ENCODE measurements at regions not wholly inside any gene's neighbourhood (a gene's known extent, or its start where the extent isn't known, plus 50 kb on each side); places are given as distances from the start of the nearest gene placed in this dataset.

GRCh38 chr13:69418319-69418718, 689.3 kb upstream of the ATXN8OS start:
- no peak for DNase-seq (ENCODE audit: low spot score in 2 of 2)
- Histone ChIP-seq H3K4me3 (no peak overlapping the region), H3K27ac (no peak overlapping the region), H3K27me3 (no peaks in the 10 kb centered on the region), H3K9me3 (peaks cover 0 to 6% (median 0%) of the 10 kb centered on the region in 4 donors), H3K36me3 (no peaks in the 10 kb centered on the region), H3K4me1 (no peaks in the 10 kb centered on the region)
- no peak for TF ChIP-seq CTCF (IDR thresholded peaks at IDR 0.05)
- TF ChIP-seq POLR2A (IDR thresholded peaks at IDR 0.05): no peak
- TF ChIP-seq EP300 (IDR thresholded peaks at IDR 0.05): no peak

GRCh38 chr13:69410761-69411160, 696.9 kb upstream of the ATXN8OS start:
- no peak overlapping the region for H3K4me3 ChIP-seq
- TF ChIP-seq POLR2A (IDR thresholded peaks at IDR 0.05): no peak
- TF ChIP-seq EP300 (IDR thresholded peaks at IDR 0.05): no peak
- TF ChIP-seq CTCF (IDR thresholded peaks at IDR 0.05): no peak
- no peaks in the 10 kb centered on the region for H3K36me3 ChIP-seq
- no peak overlapping the region for H3K27ac ChIP-seq
- 89 to 92% methylated on average over 1 of the region's 1 CpG for WGBS, 2 donors
- no peaks in the 10 kb centered on the region for H3K4me1 ChIP-seq
- H3K27me3 ChIP-seq: no peaks in the 10 kb centered on the region
- no peaks in the 10 kb centered on the region for H3K9me3 ChIP-seq
- no peak for DNase-seq (ENCODE audit: low spot score in 2 of 2)

- WGBS, 2 donors: 57 to 68% methylated on average over 2 of the region's 2 CpGs
- Histone ChIP-seq H3K36me3 (no peaks in the 10 kb centered on the region), H3K27me3 (no peaks in the 10 kb centered on the region), H3K4me1 (no peaks in the 10 kb centered on the region), H3K4me3 (no peak overlapping the region), H3K27ac (no peak overlapping the region), H3K9me3 (no peaks in the 10 kb centered on the region)
- no peak for TF ChIP-seq POLR2A (IDR thresholded peaks at IDR 0.05)
- no peak for TF ChIP-seq CTCF (IDR thresholded peaks at IDR 0.05)
- no peak for TF ChIP-seq EP300 (IDR thresholded peaks at IDR 0.05)
- DNase-seq (ENCODE audit: low spot score in 2 of 2): no peak
Measured at GRCh38 chr13:69391756-69392155, 715.9 kb upstream of the ATXN8OS start.

GRCh38 chr13:69389899-69390298, 717.7 kb upstream of the ATXN8OS start:
- no peak for TF ChIP-seq CTCF (IDR thresholded peaks at IDR 0.05)
- no peak for TF ChIP-seq POLR2A (IDR thresholded peaks at IDR 0.05)
- TF ChIP-seq EP300 (IDR thresholded peaks at IDR 0.05): no peak
- Histone ChIP-seq H3K9me3 (no peaks in the 10 kb centered on the region), H3K36me3 (no peaks in the 10 kb centered on the region), H3K27ac (no peak overlapping the region), H3K4me1 (no peaks in the 10 kb centered on the region), H3K4me3 (no peak overlapping the region), H3K27me3 (no peaks in the 10 kb centered on the region)
- DNase-seq (ENCODE audit: low spot score in 2 of 2): no peak
- 62 to 63% methylated on average over 4 of the region's 4 CpGs for WGBS, 2 donors

GRCh38 chr13:69373747-69374425, 733.7 kb upstream of the ATXN8OS start:
- H3K36me3 ChIP-seq: no peaks in the 10 kb centered on the region
- no peaks in the 10 kb centered on the region for H3K27me3 ChIP-seq
- DNase-seq (ENCODE audit: low spot score in 2 of 2): no peak
- H3K4me3 ChIP-seq: no peak overlapping the region
- no peaks in the 10 kb centered on the region for H3K4me1 ChIP-seq
- TF ChIP-seq CTCF (IDR thresholded peaks at IDR 0.05) (no peak), EP300 (IDR thresholded peaks at IDR 0.05) (no peak), POLR2A (IDR thresholded peaks at IDR 0.05) (no peak)
- peaks cover 0 to 6% (median 0%) of the 10 kb centered on the region in 4 donors for H3K9me3 ChIP-seq
- H3K27ac ChIP-seq: no peak overlapping the region
- WGBS, 2 donors: 64 to 68% methylated on average over 5 of the region's 5 CpGs
